Naive thymus-derived CD4-positive, alpha-beta T cell (primary cell): ENCODE measurements at regions not wholly inside any gene's neighbourhood (a gene's known extent, or its start where the extent isn't known, plus 50 kb on each side); places are given as distances from the start of the nearest gene placed in this dataset.

ENCODE experiments used
- ATAC-seq: fragments of 150-1000 bp; cut with Tn5 transposase; 2 replicates; pipeline ENCODE4 v1.10.0; 2021; ENCODE audit warnings: mild to moderate bottlenecking, moderate library complexity
- CTCF ChIA-PET: fragments of 350-600 bp; sonication (Branson Sonifier 250); formaldehyde crosslinking; loops from one replicate; lab custom pipeline; 2021; ENCODE audit warnings: antibody characterized with exemption; lab: Charles Lee
- POLR2A ChIA-PET: fragments of 350-600 bp; sonication (Branson Sonifier 250); formaldehyde crosslinking; loops from one replicate; lab custom pipeline; 2021; ENCODE audit warnings: antibody characterized with exemption, inconsistent platforms; lab: Charles Lee
- DNase-seq, 9 donors: peaks; one replicate each; pipeline versions ENCODE4 v3.0.0 to v3.0.0-alpha.2; 2020 to 2022; ENCODE audit warnings: mixed read lengths in 1 of 9
- H3K27ac ChIP-seq: one replicate; pipeline ENCODE4 v1.7.0; 2013; ENCODE audit warnings: mild to moderate bottlenecking, low read depth, low read length, moderate library complexity
- H3K27me3 ChIP-seq, 2 donors: one replicate each; pipeline ENCODE4 v1.7.0; 2013; ENCODE audit warnings: low read length in 2 of 2, mild to moderate bottlenecking in 2 of 2, moderate library complexity in 2 of 2; ENCODE audit not compliant: control insufficient read depth in 2 of 2, insufficient read depth in 2 of 2
- H3K36me3 ChIP-seq, 3 experiments: 1 replicate in 2 of 3; 2 replicates in 1 of 3; pipeline ENCODE4 v1.7.0; 2013; ENCODE audit warnings: low read length in 3 of 3, mild to moderate bottlenecking in 3 of 3, moderate library complexity in 1 of 3; ENCODE audit not compliant: insufficient read depth in 3 of 3, control insufficient read depth in 2 of 3
- H3K4me1 ChIP-seq, 2 donors: one replicate each; pipeline ENCODE4 v1.7.0; 2013; ENCODE audit warnings: low read length in 2 of 2, mild to moderate bottlenecking in 2 of 2, moderate library complexity in 1 of 2; ENCODE audit not compliant: control insufficient read depth in 2 of 2, insufficient read depth in 2 of 2
- H3K4me3 ChIP-seq: 2 replicates; pipeline ENCODE4 v1.7.0; 2013; ENCODE audit warnings: mild to moderate bottlenecking, low read length
- H3K9me3 ChIP-seq, 3 experiments: 1 replicate in 2 of 3; 2 replicates in 1 of 3; pipeline ENCODE4 v1.7.0; 2013; ENCODE audit warnings: low read length in 3 of 3; ENCODE audit not compliant: control insufficient read depth in 2 of 3
- H3K27ac Mint-ChIP-seq, 9 donors: one replicate each; pipeline ENCODE4 v1.8.0; 2020 to 2022; ENCODE audit warnings: mixed read lengths in 9 of 9, mild to moderate bottlenecking in 8 of 9, moderate library complexity in 5 of 9, inconsistent platforms in 2 of 9
- H3K27me3 Mint-ChIP-seq, 5 donors: one replicate each; pipeline ENCODE4 v1.8.0; 2021 to 2022; ENCODE audit warnings: mixed read lengths in 5 of 5, mild to moderate bottlenecking in 1 of 5
- H3K36me3 Mint-ChIP-seq, 5 donors: one replicate each; pipeline ENCODE4 v1.8.0; 2020 to 2022; ENCODE audit warnings: mixed read lengths in 5 of 5, mild to moderate bottlenecking in 3 of 5, inconsistent platforms in 1 of 5
- H3K4me1 Mint-ChIP-seq, 7 donors: one replicate each; pipeline ENCODE4 v1.8.0; 2020 to 2022; ENCODE audit warnings: mixed read lengths in 7 of 7, mild to moderate bottlenecking in 3 of 7, inconsistent platforms in 1 of 7
- H3K4me3 Mint-ChIP-seq, 10 donors: one replicate each; pipeline ENCODE4 v1.8.0; 2020 to 2022; ENCODE audit warnings: mild to moderate bottlenecking in 10 of 10, mixed read lengths in 10 of 10, moderate library complexity in 6 of 10, inconsistent platforms in 2 of 10
- H3K9me3 Mint-ChIP-seq, 11 donors: one replicate each; pipeline ENCODE4 v1.8.0; 2020 to 2022; ENCODE audit warnings: mixed read lengths in 11 of 11, mild to moderate bottlenecking in 4 of 11, inconsistent platforms in 1 of 11, moderate library complexity in 1 of 11
- intact Hi-C, 2 donors: fragments of 100-400 bp; cut with micrococcal nuclease; formaldehyde crosslinking; loops; one replicate each; pipeline ENCODE4 v1.15.1; 2023

DNA sequence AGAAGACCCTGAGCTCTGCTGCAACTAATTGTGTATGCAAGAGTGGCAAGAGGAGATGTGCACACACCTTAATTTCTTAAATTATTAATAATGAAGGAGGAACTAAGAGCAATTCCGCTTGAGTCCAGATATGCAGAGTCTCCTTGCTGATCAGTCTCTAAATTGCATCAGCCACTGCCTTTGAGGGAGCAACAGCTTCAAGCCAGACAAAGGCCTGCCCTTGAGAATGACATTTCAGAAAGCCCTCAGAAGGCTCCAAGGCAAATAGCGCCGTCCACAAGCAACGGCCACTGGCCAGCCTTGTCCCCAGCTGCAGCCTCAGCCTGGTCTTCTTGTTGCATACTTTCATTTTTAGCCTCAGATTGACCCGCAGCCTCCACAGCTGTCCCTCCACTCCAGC lies 110.6 kb upstream of the RNF32 start:
- Mint-ChIP-seq H3K27ac (no peak overlapping the region), H3K36me3 (no peaks in the 10 kb centered on the region), H3K4me1 (no peaks in the 10 kb centered on the region), H3K27me3 (peaks cover 0 to 17% (median 5%) of the 10 kb centered on the region in 5 donors), H3K9me3 (no peaks in the 10 kb centered on the region), H3K4me3 (no peak overlapping the region)
- Histone ChIP-seq H3K27ac (no peak overlapping the region), H3K27me3 (no peaks in the 10 kb centered on the region), H3K36me3 (no peaks in the 10 kb centered on the region), H3K9me3 (no peaks in the 10 kb centered on the region), H3K4me3 (no peak overlapping the region), H3K4me1 (no peaks in the 10 kb centered on the region)
- DNase-seq: no peak
- ChIA-PET CTCF (no interaction called here), POLR2A (no interaction called here)
- ATAC-seq: no peak
- intact Hi-C loops: no loop called here

DNA sequence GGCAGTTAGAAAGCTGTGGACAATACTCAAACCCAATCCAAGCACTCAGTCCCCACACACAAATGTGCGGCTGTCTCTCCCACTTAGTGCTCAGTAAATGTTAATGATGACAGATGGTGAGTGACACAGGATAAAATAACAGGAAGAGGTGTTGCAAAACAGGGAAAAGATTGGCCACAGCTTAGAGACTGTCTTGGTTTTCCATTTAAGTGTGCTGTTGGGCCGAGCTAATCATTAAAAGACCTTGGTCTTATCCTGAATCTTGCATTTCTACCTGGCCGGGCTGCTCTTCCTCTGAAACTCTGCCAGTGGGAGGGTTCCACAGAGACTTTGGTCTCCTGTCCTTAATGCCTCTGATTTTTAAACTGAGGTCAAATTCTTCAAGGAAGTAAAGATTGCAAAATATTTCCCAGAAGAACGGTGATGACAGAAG lies 113.1 kb upstream of the RNF32 start:
- DNase-seq (no peak), ATAC-seq (no peak)
- intact Hi-C loops: no loop called here
- Mint-ChIP-seq H3K4me1 (no peaks in the 10 kb centered on the region), H3K4me3 (no peak overlapping the region), H3K36me3 (peaks cover 0 to 4% (median 0%) of the 10 kb centered on the region in 5 donors), H3K27me3 (peaks cover 5 to 20% (median 6%) of the 10 kb centered on the region in 5 donors), H3K9me3 (no peaks in the 10 kb centered on the region), H3K27ac (no peak overlapping the region)
- Histone ChIP-seq H3K27me3 (no peaks in the 10 kb centered on the region), H3K9me3 (no peaks in the 10 kb centered on the region), H3K4me3 (no peak overlapping the region), H3K27ac (no peak overlapping the region), H3K36me3 (no peaks in the 10 kb centered on the region), H3K4me1 (no peaks in the 10 kb centered on the region)
- CTCF ChIA-PET: no interaction called here
- POLR2A ChIA-PET: no interaction called here

DNA sequence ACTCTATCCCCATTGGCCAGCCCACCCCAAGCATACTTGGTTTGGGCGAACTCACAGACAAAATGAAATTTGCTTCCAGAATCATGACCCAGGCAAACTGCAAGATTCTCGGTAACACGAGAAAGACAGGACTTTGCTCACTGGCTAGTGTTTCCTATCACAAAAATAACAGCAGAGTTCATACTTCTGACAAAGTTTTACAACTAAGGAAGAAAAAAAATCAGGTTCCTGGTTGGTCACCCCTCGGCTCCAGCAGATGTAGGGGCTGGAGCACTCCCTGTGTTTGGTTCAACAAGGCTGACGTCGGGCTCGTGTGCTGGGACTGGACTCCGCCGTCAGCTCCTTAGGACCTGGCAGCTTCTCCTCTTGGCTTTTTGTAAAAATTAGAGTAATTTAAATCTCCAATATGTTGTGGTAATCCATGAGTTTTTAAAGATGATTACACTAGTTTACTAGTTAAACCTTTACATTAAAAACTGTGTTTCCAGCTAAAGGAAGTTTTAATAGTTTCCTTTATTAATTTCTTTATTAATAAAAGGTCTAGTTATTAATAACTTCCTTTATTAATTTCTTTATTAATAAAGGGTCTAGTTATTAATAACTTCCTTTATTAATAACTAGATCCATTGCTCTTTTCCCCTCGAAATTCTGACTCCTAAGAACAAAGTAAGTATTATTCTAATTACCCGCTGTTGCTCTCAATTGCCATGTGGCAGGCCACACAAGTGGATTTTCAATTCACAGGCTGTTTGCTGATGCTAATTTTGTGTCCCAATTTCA lies 115.6 kb upstream of the RNF32 start:
- H3K4me1 ChIP-seq: no peaks in the 10 kb centered on the region
- no peak overlapping the region for H3K4me3 ChIP-seq
- H3K27ac ChIP-seq: no peak overlapping the region
- Mint-ChIP-seq H3K4me1 (no peaks in the 10 kb centered on the region), H3K36me3 (peaks cover 0 to 4% (median 0%) of the 10 kb centered on the region in 5 donors), H3K27ac (no peak overlapping the region), H3K9me3 (no peaks in the 10 kb centered on the region), H3K27me3 (peaks cover 5 to 15% (median 6%) of the 10 kb centered on the region in 5 donors), H3K4me3 (no peak overlapping the region)
- DNase-seq (no peak), ATAC-seq (no peak)
- no peaks in the 10 kb centered on the region for H3K27me3 ChIP-seq
- intact Hi-C loops: no loop called here
- H3K9me3 ChIP-seq: no peaks in the 10 kb centered on the region
- POLR2A ChIA-PET: no interaction called here
- CTCF ChIA-PET: no interaction called here
- H3K36me3 ChIP-seq: no peaks in the 10 kb centered on the region

DNA sequence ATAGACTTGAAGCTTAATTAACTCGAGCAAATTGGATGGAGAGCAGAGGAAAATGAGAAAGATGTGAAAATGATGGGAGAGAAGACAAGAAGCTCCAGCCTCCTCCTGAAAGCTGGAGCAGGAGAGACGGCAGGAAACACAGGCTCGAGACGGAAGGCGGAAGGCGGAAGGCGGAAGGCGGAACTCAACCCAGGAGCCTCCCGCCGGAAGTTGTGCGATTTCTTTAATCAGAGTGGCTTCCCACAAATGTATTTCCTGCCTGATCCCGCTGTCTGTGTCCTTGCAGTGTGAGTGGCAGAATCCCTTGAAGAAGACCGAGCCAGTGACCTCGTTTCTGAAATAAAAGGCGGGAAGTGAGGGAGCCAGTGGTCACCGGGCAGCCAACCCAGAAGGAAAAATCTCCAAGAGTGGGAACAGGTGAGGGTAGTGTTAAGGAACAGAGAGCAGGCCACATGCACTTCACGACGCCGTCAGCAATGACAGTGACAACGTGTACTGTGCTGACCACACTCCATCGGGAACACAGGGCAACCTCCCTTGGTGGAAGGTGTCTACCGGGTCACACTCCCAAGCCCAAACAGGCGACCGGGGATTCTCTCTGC lies 117.0 kb upstream of the RNF32 start:
- Mint-ChIP-seq H3K4me1 (no peaks in the 10 kb centered on the region), H3K27ac (no peak overlapping the region)

DNA sequence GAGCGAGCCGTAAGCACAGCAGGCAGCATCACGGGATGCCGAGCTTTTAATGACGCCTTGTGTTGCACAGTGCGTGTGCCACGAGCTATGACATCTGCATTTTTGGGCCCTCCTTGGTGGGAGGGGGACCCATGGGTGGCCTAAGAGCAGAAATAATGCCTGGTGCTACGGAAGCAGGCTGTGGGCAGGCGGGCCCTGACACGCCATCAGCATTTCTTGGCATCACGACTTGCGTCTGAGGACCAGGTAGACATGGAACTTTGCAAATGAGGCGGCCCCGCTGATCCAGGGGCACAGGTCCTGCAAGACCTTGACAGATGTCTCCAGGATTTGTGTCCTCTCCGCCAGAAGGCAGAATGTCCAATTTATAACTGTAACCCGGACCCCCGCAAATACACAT lies 117.8 kb upstream of the RNF32 start:
- no peaks in the 10 kb centered on the region for H3K4me1 Mint-ChIP-seq
- H3K9me3 ChIP-seq: no peaks in the 10 kb centered on the region
- ChIA-PET CTCF (no interaction called here), POLR2A (no interaction called here)
- H3K36me3 Mint-ChIP-seq: peaks cover 0 to 4% (median 0%) of the 10 kb centered on the region in 5 donors
- DNase-seq (no peak), ATAC-seq (no peak)
- H3K9me3 Mint-ChIP-seq: peaks cover 0 to 1% (median 0%) of the 10 kb centered on the region in 11 donors
- no peaks in the 10 kb centered on the region for H3K4me1 ChIP-seq
- no peak overlapping the region for H3K27ac ChIP-seq
- H3K36me3 ChIP-seq: no peaks in the 10 kb centered on the region
- no peak overlapping the region for H3K4me3 Mint-ChIP-seq
- peaks cover 5 to 19% (median 11%) of the 10 kb centered on the region in 5 donors for H3K27me3 Mint-ChIP-seq
- intact Hi-C loops: no loop called here
- H3K27ac Mint-ChIP-seq: no peak overlapping the region
- no peak overlapping the region for H3K4me3 ChIP-seq
- H3K27me3 ChIP-seq: no peaks in the 10 kb centered on the region

More for the DNA sequence above, 117.0 kb upstream of the RNF32 start:
- intact Hi-C loops: no loop called here
- no peak for ATAC-seq
- ChIA-PET POLR2A (no interaction called here), CTCF (no interaction called here)
- peaks cover 0 to 4% (median 0%) of the 10 kb centered on the region in 5 donors for H3K36me3 Mint-ChIP-seq
- Histone ChIP-seq H3K27me3 (no peaks in the 10 kb centered on the region), H3K4me3 (no peak overlapping the region), H3K4me1 (no peaks in the 10 kb centered on the region), H3K27ac (no peak overlapping the region), H3K9me3 (no peaks in the 10 kb centered on the region), H3K36me3 (no peaks in the 10 kb centered on the region)
- no peaks in the 10 kb centered on the region for H3K9me3 Mint-ChIP-seq
- no peak overlapping the region for H3K4me3 Mint-ChIP-seq
- H3K27me3 Mint-ChIP-seq: peaks cover 5 to 17% (median 11%) of the 10 kb centered on the region in 5 donors
- no peak for DNase-seq

DNA sequence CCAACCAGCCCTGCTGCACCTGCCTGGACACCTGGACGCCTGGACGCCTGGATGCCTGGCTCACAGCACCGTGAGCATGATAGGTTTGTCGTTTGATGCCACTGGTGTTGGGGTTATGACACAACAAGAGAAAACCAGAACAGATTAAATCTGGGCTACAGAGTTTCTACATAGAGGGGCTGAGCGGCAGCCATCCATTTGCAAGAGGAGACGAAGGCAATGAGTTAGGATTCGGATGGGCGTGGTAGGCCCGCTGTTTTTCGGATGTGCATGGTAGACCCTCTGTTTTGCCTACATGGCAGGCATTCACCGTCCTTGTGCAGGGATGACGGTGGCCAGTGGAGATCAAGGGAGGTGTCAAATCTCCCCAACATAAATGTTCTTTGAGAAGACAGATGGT lies 121.5 kb upstream of the RNF32 start:
- DNase-seq: no peak
- ChIA-PET CTCF (no interaction called here), POLR2A (no interaction called here)
- Mint-ChIP-seq H3K36me3 (peaks cover 0 to 4% (median 0%) of the 10 kb centered on the region in 5 donors), H3K4me3 (no peak overlapping the region), H3K4me1 (no peaks in the 10 kb centered on the region), H3K27ac (no peak overlapping the region), H3K27me3 (peaks cover 0 to 29% (median 11%) of the 10 kb centered on the region in 5 donors), H3K9me3 (peaks cover 0 to 8% (median 0%) of the 10 kb centered on the region in 11 donors)
- no peaks in the 10 kb centered on the region for H3K36me3 ChIP-seq
- intact Hi-C loops: no loop called here
- no peak overlapping the region for H3K27ac ChIP-seq
- no peak for ATAC-seq
- H3K27me3 ChIP-seq: no peaks in the 10 kb centered on the region
- no peaks in the 10 kb centered on the region for H3K9me3 ChIP-seq
- no peaks in the 10 kb centered on the region for H3K4me1 ChIP-seq
- no peak overlapping the region for H3K4me3 ChIP-seq

DNA sequence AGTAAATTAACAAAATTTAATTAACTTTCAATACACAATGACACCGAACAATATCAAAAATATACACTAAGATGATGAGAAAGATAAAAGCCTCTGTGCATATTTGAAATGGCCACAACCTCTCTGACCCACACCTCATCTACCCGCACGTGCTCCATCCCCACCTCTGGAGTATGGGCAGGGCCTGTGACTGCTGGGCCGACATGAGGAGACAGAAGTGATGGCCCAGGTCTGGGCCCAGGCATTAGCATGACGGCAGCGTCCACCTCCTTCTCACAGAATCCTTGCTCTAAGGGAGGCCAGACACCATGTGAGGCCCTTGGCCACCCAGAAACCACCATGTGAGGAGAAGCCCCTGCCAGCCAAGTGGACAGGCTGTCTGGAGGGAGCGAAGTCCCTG lies 122.1 kb upstream of the RNF32 start:
- no peaks in the 10 kb centered on the region for H3K9me3 ChIP-seq
- H3K4me1 ChIP-seq: no peaks in the 10 kb centered on the region
- ChIA-PET CTCF (no interaction called here), POLR2A (no interaction called here)
- H3K27me3 Mint-ChIP-seq: peaks cover 0 to 32% (median 14%) of the 10 kb centered on the region in 5 donors
- no peaks in the 10 kb centered on the region for H3K4me1 Mint-ChIP-seq
- no peak overlapping the region for H3K4me3 Mint-ChIP-seq
- H3K36me3 ChIP-seq: no peaks in the 10 kb centered on the region
- peaks cover 0 to 8% (median 0%) of the 10 kb centered on the region in 11 donors for H3K9me3 Mint-ChIP-seq
- no peak overlapping the region for H3K27ac ChIP-seq
- no peak overlapping the region for H3K27ac Mint-ChIP-seq
- H3K36me3 Mint-ChIP-seq: peaks cover 0 to 4% (median 0%) of the 10 kb centered on the region in 5 donors
- H3K4me3 ChIP-seq: no peak overlapping the region
- DNase-seq (no peak), ATAC-seq (no peak)
- intact Hi-C loops: no loop called here
- no peaks in the 10 kb centered on the region for H3K27me3 ChIP-seq
